Colonic mucosa (tissue), 4 donors: ENCODE measurements at regions not wholly inside any gene's neighbourhood (a gene's known extent, or its start where the extent isn't known, plus 50 kb on each side); places are given as distances from the start of the nearest gene placed in this dataset.
"Not testable (repeated sequence)": the region's sequence is repeated elsewhere in the genome, so short reads cannot be mapped to it uniquely, and the experiment has no call there.

Source experiments
- DNase-seq: peaks from one replicate; pipeline ENCODE4 v3.0.0-alpha.2; 2020
- H3K27ac ChIP-seq: fragments of 200-600 bp; one replicate; pipeline ENCODE4 v1.8.0; 2021
- H3K27me3 ChIP-seq: fragments of 200-600 bp; one replicate; pipeline ENCODE4 v1.8.0; 2021
- H3K36me3 ChIP-seq: fragments of 200-600 bp; one replicate; pipeline ENCODE4 v1.8.0; 2021
- H3K4me1 ChIP-seq: fragments of 200-600 bp; one replicate; pipeline ENCODE4 v1.8.0; 2021; ENCODE audit warnings: mild to moderate bottlenecking
- H3K4me3 ChIP-seq: fragments of 200-600 bp; one replicate; pipeline ENCODE4 v1.8.0; 2021
- H3K9ac ChIP-seq, 2 donors: one replicate each; pipeline ENCODE4 v1.7.0; 2013; ENCODE audit warnings: control low read depth in 2 of 2, low read depth in 2 of 2, low read length in 2 of 2
- H3K9me3 ChIP-seq: fragments of 200-600 bp; one replicate; pipeline ENCODE4 v1.8.0; 2021
- CTCF ChIP-seq: fragments of 200-600 bp; IDR thresholded peaks from one replicate; pipeline ENCODE4 v1.8.0; 2022; ENCODE audit warnings: antibody characterized with exemption, mild to moderate bottlenecking
- intact Hi-C: fragments of 100-400 bp; cut with DNase I; formaldehyde crosslinking; loops from one replicate; pipeline ENCODE4 v1.14.1; 2022
- donor health status: healthy.
- donor health status: DM: no; HTN: no; CAD: no.
- donor health status: DM: no; HTN: no; CAD: no.

- H3K27me3 ChIP-seq: no peaks in the 10 kb centered on the region
- intact Hi-C loops: no loop called here
- TF ChIP-seq CTCF: no peak
- no peak overlapping the region for H3K27ac ChIP-seq
- H3K4me1 ChIP-seq: no peaks in the 10 kb centered on the region
- no peaks in the 10 kb centered on the region for H3K36me3 ChIP-seq
- DNase-seq: no peak
- no peak overlapping the region for H3K4me3 ChIP-seq
- no peak overlapping the region for H3K9ac ChIP-seq
- no peaks in the 10 kb centered on the region for H3K9me3 ChIP-seq
Measured at GRCh38 chr2:209181984-209182383, 241.9 kb upstream of the MAP2 start.

DNA sequence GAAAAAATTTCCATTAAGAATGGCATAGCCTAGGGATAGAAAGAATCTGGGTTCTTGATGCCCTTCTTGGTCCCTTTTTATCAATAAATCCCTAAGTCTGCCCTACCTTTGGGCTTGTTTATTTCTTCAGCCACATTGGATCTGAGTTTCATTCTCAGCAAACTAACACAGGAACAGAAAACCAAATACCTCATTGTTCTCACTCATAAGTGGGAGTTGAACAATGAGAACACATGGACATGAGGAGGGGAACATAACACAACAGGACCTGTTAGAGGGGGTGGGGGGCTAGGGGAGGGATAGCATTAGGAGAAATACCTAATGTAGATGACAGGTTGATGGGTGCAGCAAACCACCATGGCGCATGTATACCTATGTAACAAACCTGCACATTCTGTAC is 237.0 kb upstream of the MAP2 start:
- H3K9ac ChIP-seq, intact Hi-C loops, DNase-seq, H3K4me1 ChIP-seq, H3K36me3 ChIP-seq, H3K9me3 ChIP-seq, H3K4me3 ChIP-seq, H3K27me3 ChIP-seq, H3K27ac ChIP-seq: not testable (repeated sequence)

- DNase-seq: no peak
- H3K4me3 ChIP-seq: no peak overlapping the region
- no peaks in the 10 kb centered on the region for H3K36me3 ChIP-seq
- no peaks in the 10 kb centered on the region for H3K4me1 ChIP-seq
- intact Hi-C loops: no loop called here
- H3K9ac ChIP-seq: no peak overlapping the region
- no peak for TF ChIP-seq CTCF
- H3K27ac ChIP-seq: no peak overlapping the region
- H3K27me3 ChIP-seq: no peaks in the 10 kb centered on the region
- no peaks in the 10 kb centered on the region for H3K9me3 ChIP-seq
Measured at GRCh38 chr2:209189893-209190292, 234.0 kb upstream of the MAP2 start.

DNA sequence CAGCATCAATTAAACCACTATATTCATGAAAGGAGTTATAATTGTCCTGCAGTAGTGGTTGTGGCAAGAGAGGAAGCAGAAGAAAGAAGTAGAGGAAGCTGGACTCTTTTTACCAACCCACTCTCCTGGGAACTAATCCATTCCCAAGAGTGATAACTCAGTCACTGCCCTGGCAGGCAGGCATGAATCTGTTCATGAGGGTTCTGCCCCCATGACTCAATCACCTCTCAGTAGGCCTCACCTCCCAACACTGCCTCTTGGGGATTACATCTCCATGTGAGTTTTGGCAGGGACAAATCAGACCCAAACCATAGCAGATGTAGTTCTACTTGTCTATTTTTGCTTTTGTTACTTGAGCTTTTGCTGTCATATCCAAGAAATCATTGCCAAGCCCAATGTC is 232.7 kb upstream of the MAP2 start:
- Histone ChIP-seq H3K4me3 (no peak overlapping the region), H3K4me1 (no peaks in the 10 kb centered on the region), H3K36me3 (no peaks in the 10 kb centered on the region), H3K9me3 (no peaks in the 10 kb centered on the region), H3K27me3 (no peaks in the 10 kb centered on the region), H3K9ac (no peak overlapping the region), H3K27ac (no peak overlapping the region)
- no peak for DNase-seq
- no peak for TF ChIP-seq CTCF
- intact Hi-C loops: no loop called here

DNA sequence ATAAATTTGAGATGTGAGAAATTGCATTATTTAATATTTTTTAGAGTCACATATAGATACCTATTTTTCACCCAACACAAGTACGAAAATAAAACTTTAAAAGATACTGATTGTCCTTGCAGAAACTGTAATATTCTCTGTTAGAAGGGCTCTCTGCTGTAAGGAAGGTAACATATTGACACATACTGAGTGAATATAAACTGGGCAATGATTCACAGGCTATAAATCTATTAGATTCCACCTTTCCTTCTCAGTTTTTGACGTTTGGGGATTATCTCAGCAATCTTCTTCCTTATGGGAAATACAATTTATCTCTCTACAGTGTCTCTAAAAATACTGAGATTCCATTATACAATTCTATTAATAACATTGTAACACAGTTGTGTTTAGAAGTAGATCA is 229.1 kb upstream of the MAP2 start:
- Histone ChIP-seq H3K4me1 (no peaks in the 10 kb centered on the region), H3K9ac (no peak overlapping the region), H3K27ac (no peak overlapping the region), H3K27me3 (no peaks in the 10 kb centered on the region), H3K36me3 (no peaks in the 10 kb centered on the region), H3K4me3 (no peak overlapping the region), H3K9me3 (no peaks in the 10 kb centered on the region)
- intact Hi-C loops: no loop called here
- no peak for DNase-seq
- TF ChIP-seq CTCF: no peak

GRCh38 chr2:209208211-209208610 is 215.6 kb upstream of the MAP2 start:
- no peaks in the 10 kb centered on the region for H3K27me3 ChIP-seq
- H3K9ac ChIP-seq: no peak overlapping the region
- H3K27ac ChIP-seq: no peak overlapping the region
- peak overlapping the region; percentile 12 for H3K4me3 ChIP-seq
- no peaks in the 10 kb centered on the region for H3K36me3 ChIP-seq
- peak; percentile 38 for DNase-seq
- no peaks in the 10 kb centered on the region for H3K4me1 ChIP-seq
- H3K9me3 ChIP-seq: no peaks in the 10 kb centered on the region
- TF ChIP-seq CTCF: peak; percentile 55
- intact Hi-C loops: loop anchor here (2.0 kb wide), 1 partner anchor 741 kb away; no protein-coding TSS in a partner anchor
